Stomach (tissue), 8 donors: ENCODE measurements at regions not wholly inside any gene's neighbourhood (a gene's known extent, or its start where the extent isn't known, plus 50 kb on each side); places are given as distances from the start of the nearest gene placed in this dataset.

ENCODE experiments used
- DNase-seq, 2 donors: peaks; one replicate each; pipeline versions ENCODE4 v3.0.0 to v3.0.0-alpha.2; 2013 to 2019
- H3K27ac ChIP-seq, 5 donors: fragments of 200-600 bp in 4 of 5; sonication (generic) in 4 of 5; one replicate each; pipeline ENCODE4 v1.5.1; 2013 to 2019; ENCODE audit warnings: mild to moderate bottlenecking in 1 of 5, moderate library complexity in 1 of 5
- H3K27me3 ChIP-seq, 3 donors: fragments of 200-600 bp; sonication (generic); one replicate each; pipeline ENCODE4 v1.5.1; 2017 to 2019; ENCODE audit warnings: mixed run types in 1 of 3
- H3K36me3 ChIP-seq, 4 donors: fragments of 200-600 bp; sonication (generic); 1 replicate in 3 of 4; 2 replicates in 1 of 4; pipeline ENCODE4 v1.5.1; 2016 to 2019
- H3K4me1 ChIP-seq, 4 donors: fragments of 200-600 bp; sonication (generic); one replicate each; pipeline ENCODE4 v1.5.1; 2016 to 2019
- H3K4me3 ChIP-seq, 4 donors: fragments of 200-600 bp; sonication (generic) in 3 of 4; one replicate each; pipeline ENCODE4 v1.5.1; 2016 to 2019; ENCODE audit warnings: mild to moderate bottlenecking in 1 of 4
- H3K9me3 ChIP-seq, 4 donors: fragments of 200-600 bp; sonication (generic); one replicate each; pipeline ENCODE4 v1.5.1; 2016 to 2019
- EP300 ChIP-seq: sonication (generic); formaldehyde crosslinking; IDR thresholded peaks from one replicate; pipeline ENCODE4 v1.6.1; 2017; ENCODE audit warnings: antibody characterized with exemption
- POLR2A ChIP-seq, 4 donors: fragments of 450-650 bp; IDR thresholded peaks; one replicate each; pipeline ENCODE4 v1.6.1; 2016; ENCODE audit warnings: antibody characterized with exemption in 4 of 4, control low read depth in 2 of 4, mild to moderate bottlenecking in 1 of 4, moderate library complexity in 1 of 4
- POLR2AphosphoS5 ChIP-seq, 3 donors: sonication (generic); formaldehyde crosslinking; IDR thresholded peaks; one replicate each; pipeline ENCODE4 v1.6.1; 2016; ENCODE audit warnings: antibody characterized with exemption in 3 of 3
- WGBS, 5 donors: extraction: QIAGEN DNeasy Blood & Tissue Kit in 3 of 5; methylation state at CpG; one replicate each; pipeline versions ENCODE4 v1.1.5 to v1.1.7; 2013 to 2018; 5-methylcytosine and 5-hydroxymethylcytosine counted together
- intact Hi-C: fragments of 100-400 bp; cut with DNase I; formaldehyde crosslinking; loops from one replicate; pipeline ENCODE4 v1.15.1; 2023; ENCODE audit warnings: low total_unique reads
- TF ChIP-seq, protein P1 (sequence below), 7 experiments: fragments of 450-650 bp in 4 of 7; fragments of 200-600 bp in 3 of 7; sonication (generic) in 3 of 7; IDR thresholded peaks; one replicate each; pipeline ENCODE4 v1.5.1; 2016 to 2019; ENCODE audit warnings: antibody characterized with exemption in 7 of 7, control low read depth in 2 of 7, mild to moderate bottlenecking in 1 of 7
- donor health status: healthy with polysubstance abuse.
- donor health status: Bipolar disorder and iron deficiency.
- donor health status: healthy.

DNA sequence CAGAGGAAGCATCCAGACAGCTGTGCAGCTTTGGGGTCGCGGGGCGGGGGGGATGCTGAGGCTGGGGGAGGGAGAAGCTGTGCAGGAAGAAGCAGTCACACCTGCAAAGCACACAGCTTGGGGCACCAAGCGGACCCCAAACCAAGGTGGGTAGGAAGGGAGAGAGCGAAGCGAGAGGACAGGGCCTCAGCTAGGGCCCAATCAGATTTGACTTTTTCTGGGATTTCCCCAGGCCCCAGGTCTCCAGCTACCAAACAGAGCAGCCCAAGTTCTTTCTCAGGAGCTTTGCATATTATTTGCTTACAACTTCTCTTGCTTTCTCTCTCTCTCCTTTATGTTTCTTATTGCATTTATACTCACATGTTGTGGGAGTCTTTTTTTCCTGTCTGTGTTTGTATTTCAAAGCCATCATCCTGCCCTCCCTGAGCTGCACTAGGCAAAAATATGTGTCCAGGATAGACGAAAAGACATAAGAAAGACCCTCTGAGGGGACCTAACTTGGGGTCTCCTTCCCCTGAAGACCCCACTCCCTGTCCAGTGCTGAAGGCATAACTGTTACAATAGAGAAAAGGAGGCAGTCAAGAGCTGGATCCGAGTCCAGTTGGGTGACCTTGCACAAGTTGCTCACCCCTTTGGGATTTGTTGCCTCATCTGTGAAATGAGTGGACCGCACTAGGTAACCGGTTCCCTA is 50.6 kb upstream of the SMNDC1 start:
- 85 to 96% (median 90%) methylated on average over 10 of the region's 10 CpGs for WGBS, 5 donors
- Histone ChIP-seq H3K27me3 (peaks cover 0 to 9% (median 4%) of the 10 kb centered on the region in 3 donors), H3K9me3 (no peaks in the 10 kb centered on the region), H3K27ac (peak overlapping the region in 1 of 5 donors; percentile 64), H3K36me3 (no peaks in the 10 kb centered on the region), H3K4me1 (peaks cover 16 to 36% (median 25%) of the 10 kb centered on the region in 4 donors), H3K4me3 (no peak overlapping the region)
- DNase-seq = no peak
- TF ChIP-seq, protein P1, sequence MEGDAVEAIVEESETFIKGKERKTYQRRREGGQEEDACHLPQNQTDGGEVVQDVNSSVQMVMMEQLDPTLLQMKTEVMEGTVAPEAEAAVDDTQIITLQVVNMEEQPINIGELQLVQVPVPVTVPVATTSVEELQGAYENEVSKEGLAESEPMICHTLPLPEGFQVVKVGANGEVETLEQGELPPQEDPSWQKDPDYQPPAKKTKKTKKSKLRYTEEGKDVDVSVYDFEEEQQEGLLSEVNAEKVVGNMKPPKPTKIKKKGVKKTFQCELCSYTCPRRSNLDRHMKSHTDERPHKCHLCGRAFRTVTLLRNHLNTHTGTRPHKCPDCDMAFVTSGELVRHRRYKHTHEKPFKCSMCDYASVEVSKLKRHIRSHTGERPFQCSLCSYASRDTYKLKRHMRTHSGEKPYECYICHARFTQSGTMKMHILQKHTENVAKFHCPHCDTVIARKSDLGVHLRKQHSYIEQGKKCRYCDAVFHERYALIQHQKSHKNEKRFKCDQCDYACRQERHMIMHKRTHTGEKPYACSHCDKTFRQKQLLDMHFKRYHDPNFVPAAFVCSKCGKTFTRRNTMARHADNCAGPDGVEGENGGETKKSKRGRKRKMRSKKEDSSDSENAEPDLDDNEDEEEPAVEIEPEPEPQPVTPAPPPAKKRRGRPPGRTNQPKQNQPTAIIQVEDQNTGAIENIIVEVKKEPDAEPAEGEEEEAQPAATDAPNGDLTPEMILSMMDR (IDR thresholded peaks at IDR 0.05) = no peak
- TF ChIP-seq EP300 (no peak), POLR2AphosphoS5 (IDR thresholded peaks at IDR 0.05) (no peak), POLR2A (IDR thresholded peaks at IDR 0.05) (no peak)
- intact Hi-C loops = no loop called here

DNA sequence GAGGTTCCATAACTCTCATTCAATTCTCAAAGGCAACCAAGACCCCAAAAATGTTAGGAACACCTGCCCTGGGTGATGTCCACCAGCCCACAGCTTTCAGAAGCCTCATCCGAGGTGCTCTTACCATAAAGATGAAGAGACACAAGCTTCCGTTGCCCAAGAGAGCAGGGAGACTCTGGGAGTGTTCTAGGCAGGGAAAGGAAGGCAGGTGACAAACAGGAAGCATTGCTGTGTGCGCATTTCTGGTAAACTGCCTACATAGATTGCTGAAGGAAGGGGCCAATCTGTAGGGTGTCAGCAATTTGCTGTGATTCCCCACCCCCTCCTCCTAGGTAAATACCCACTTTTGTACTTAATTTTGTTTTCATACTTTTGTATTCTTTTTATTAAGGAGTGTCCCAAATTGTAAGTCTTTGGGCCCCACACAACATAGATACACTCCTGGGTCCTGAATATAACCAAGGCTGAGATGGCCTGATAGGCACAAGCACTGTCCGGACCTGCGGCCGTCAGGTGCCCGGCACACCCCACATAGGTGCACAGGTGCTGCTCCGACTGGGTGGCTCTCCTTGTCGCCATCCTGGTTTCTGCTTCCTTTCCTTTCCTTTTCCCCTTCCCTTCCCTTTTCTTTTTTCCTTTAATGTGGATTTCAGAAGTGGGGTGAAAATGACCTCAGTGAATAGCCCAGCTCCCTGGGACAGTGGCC is 51.4 kb upstream of the SMNDC1 start:
- DNase-seq = peak in 1 of 2 donors; percentile 39
- Histone ChIP-seq H3K4me3 (no peak overlapping the region), H3K27me3 (peaks cover 0 to 9% (median 4%) of the 10 kb centered on the region in 3 donors), H3K36me3 (no peaks in the 10 kb centered on the region), H3K9me3 (no peaks in the 10 kb centered on the region), H3K4me1 (peaks cover 16 to 36% (median 25%) of the 10 kb centered on the region in 4 donors), H3K27ac (peak overlapping the region in 3 of 5 donors; percentile 16 to 68 (median 64))
- intact Hi-C loops = no loop called here
- TF ChIP-seq, protein P1 (IDR thresholded peaks at IDR 0.05) = no peak
- TF ChIP-seq POLR2AphosphoS5 (IDR thresholded peaks at IDR 0.05) (no peak), EP300 (no peak), POLR2A (IDR thresholded peaks at IDR 0.05) (no peak)
- 67 to 85% (median 73%) methylated on average over 9 of the region's 9 CpGs for WGBS, 5 donors

DNA sequence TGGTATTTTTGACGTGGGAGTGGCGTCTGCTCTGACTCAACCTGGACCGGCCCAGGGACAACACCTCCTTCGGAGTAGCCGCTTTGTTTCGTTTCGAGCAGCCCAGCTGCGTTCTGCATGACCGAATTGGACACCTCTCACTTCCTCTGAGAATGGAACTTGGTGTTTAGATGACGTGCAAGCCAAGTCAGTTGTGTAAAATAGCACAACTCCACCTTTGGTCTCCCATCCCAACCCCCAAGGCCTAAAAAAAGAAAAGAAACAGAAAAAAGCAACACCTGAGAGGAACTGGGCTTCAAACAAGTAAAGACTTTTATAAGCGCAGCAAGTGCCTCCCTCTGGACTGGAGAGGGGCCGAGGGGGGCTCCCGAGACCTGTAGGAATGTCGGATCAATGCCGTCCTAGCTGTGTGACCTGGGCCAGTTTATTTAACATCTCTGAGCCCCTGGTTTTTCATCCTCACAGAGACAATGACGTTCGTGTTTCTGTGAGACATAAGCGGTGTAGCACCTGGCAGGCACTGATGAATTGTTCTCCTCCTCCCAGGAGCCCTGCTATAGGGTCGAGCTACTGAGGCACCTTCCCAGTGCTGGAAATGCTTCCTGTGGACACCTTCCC is 52.0 kb upstream of the SMNDC1 start:
- Histone ChIP-seq H3K4me3 (no peak overlapping the region), H3K27ac (peak overlapping the region in 3 of 5 donors; percentile 16 to 68 (median 64)), H3K9me3 (no peaks in the 10 kb centered on the region), H3K27me3 (peaks cover 0 to 9% (median 4%) of the 10 kb centered on the region in 3 donors), H3K4me1 (peaks cover 16 to 36% (median 25%) of the 10 kb centered on the region in 4 donors), H3K36me3 (no peaks in the 10 kb centered on the region)
- intact Hi-C loops = no loop called here
- TF ChIP-seq, protein P1 (IDR thresholded peaks at IDR 0.05) = no peak
- peak in 2 of 3 donors; percentile 31 to 37 for TF ChIP-seq POLR2AphosphoS5 (IDR thresholded peaks at IDR 0.05)
- 62 to 76% (median 73%) methylated on average over 18 to 19 of the region's 19 CpGs for WGBS, 5 donors
- peak; percentile 51 to 70 for DNase-seq

DNA sequence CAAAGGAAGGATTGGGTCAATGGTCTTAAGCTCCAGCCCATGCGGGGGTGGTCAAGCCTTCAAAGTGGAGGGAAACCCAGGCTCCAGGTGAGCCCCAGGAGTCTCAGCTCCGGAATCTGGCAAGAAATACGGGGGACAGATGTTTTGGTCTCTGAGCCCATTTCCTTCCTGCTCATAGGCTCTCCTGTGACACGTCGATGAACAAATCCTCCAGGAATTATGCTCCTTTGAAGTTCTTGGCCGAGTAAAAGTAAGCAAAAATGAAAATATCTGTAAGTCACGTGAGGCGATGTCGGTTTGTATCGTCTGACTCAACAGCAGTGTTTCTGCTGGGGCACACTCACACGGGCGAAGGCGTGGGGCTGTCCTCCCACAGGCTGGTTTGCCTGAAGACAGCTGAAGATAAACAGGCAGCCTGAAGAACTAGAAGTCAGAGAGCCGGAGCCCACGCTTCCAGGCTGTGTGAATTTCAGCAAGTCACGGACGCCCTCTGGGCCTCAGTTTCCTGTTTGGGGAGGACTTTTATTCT is 52.6 kb upstream of the SMNDC1 start:
- intact Hi-C loops = no loop called here

More for the DNA sequence above, 52.6 kb upstream of the SMNDC1 start:
- Histone ChIP-seq H3K9me3 (no peaks in the 10 kb centered on the region), H3K36me3 (no peaks in the 10 kb centered on the region), H3K4me1 (peaks cover 16 to 36% (median 25%) of the 10 kb centered on the region in 4 donors), H3K4me3 (no peak overlapping the region), H3K27ac (peak overlapping the region in 3 of 5 donors; percentile 16 to 68 (median 64)), H3K27me3 (peaks cover 0 to 9% (median 4%) of the 10 kb centered on the region in 3 donors)
- WGBS, 5 donors = 58 to 78% (median 72%) methylated on average over 14 to 17 of the region's 17 CpGs
- peak in 1 of 2 donors; percentile 67 for DNase-seq
- TF ChIP-seq, protein P1 (IDR thresholded peaks at IDR 0.05) = no peak
- TF ChIP-seq EP300 (no peak), POLR2AphosphoS5 (IDR thresholded peaks at IDR 0.05) (peak in 2 of 3 donors; percentile 17 to 79)
